HG03520 (cell line): ENCODE measurements at regions not wholly inside any gene's neighbourhood (a gene's known extent, or its start where the extent isn't known, plus 50 kb on each side); places are given as distances from the start of the nearest gene placed in this dataset.
A peak's percentile ranks its signal among the peaks of the same experiment; 100 is the strongest.
"Not testable (repeated sequence)": the region's sequence is repeated elsewhere in the genome, so short reads cannot be mapped to it uniquely, and the experiment has no call there.

Experiments
- ATAC-seq: cut with Tn5 transposase; IDR thresholded peaks from one replicate; pipeline ENCODE4 v1.9.1; 2021; ENCODE audit warnings: mild to moderate bottlenecking, moderate library complexity; ENCODE audit not compliant: unreplicated experiment

GRCh38 chr15:38797506-38797905, 232.9 kb upstream of the RASGRP1 start:
- ATAC-seq, result not testable (repeated sequence)

- ATAC-seq, result not testable (repeated sequence)
Measured at GRCh38 chr15:38799202-38799601, 234.6 kb upstream of the RASGRP1 start.

- ATAC-seq, result no peak
Measured at GRCh38 chr15:38809621-38810020, 245.0 kb upstream of the RASGRP1 start.

GRCh38 chr15:38810686-38811085, 246.1 kb upstream of the RASGRP1 start:
- no peak for ATAC-seq

- ATAC-seq, result not testable (repeated sequence)
Measured at GRCh38 chr15:38814254-38814653, 249.6 kb upstream of the RASGRP1 start.

GRCh38 chr15:38814891-38815290, 250.3 kb upstream of the RASGRP1 start:
- ATAC-seq, result no peak

- ATAC-seq, result peak; percentile 91
Measured at GRCh38 chr15:38817427-38818156, 253.0 kb upstream of the RASGRP1 start.

GRCh38 chr15:38818157-38818790, 253.7 kb upstream of the RASGRP1 start:
- peak; percentile 10 for ATAC-seq

GRCh38 chr15:38819387-38819950, 254.9 kb upstream of the RASGRP1 start:
- no peak for ATAC-seq

GRCh38 chr15:38823263-38823662, 258.6 kb upstream of the RASGRP1 start:
- no peak for ATAC-seq

- no peak for ATAC-seq
Measured at GRCh38 chr15:38824719-38825118, 260.1 kb upstream of the RASGRP1 start.

GRCh38 chr15:38826880-38827279, 262.3 kb upstream of the RASGRP1 start:
- ATAC-seq, result no peak

- ATAC-seq, result no peak
Measured at GRCh38 chr15:38828031-38828532, 263.5 kb upstream of the RASGRP1 start.

GRCh38 chr15:38829086-38829485, 264.5 kb upstream of the RASGRP1 start:
- no peak for ATAC-seq

GRCh38 chr15:38842226-38842625, 277.6 kb upstream of the RASGRP1 start:
- ATAC-seq, result no peak

GRCh38 chr15:38843051-38843501, 278.5 kb upstream of the RASGRP1 start:
- no peak for ATAC-seq

GRCh38 chr15:38843736-38844590, 279.3 kb upstream of the RASGRP1 start:
- ATAC-seq, result no peak

- ATAC-seq, result no peak
Measured at GRCh38 chr15:38844736-38845135, 280.1 kb upstream of the RASGRP1 start.

GRCh38 chr15:38846346-38846745, 281.7 kb upstream of the RASGRP1 start:
- no peak for ATAC-seq

- ATAC-seq, result no peak
Measured at GRCh38 chr15:38847666-38848065, 283.1 kb upstream of the RASGRP1 start.

GRCh38 chr15:38849046-38849445, 284.4 kb upstream of the RASGRP1 start:
- no peak for ATAC-seq
